IPS-20b (cell line): ENCODE measurements at regions not wholly inside any gene's neighbourhood (a gene's known extent, or its start where the extent isn't known, plus 50 kb on each side); places are given as distances from the start of the nearest gene placed in this dataset.

Source experiments
- H3K27ac ChIP-seq: one replicate; pipeline ENCODE4 v1.5.1; 2013; ENCODE audit warnings: low read length
- H3K27me3 ChIP-seq: 2 replicates; pipeline ENCODE4 v1.6.1; 2013; ENCODE audit warnings: mild to moderate bottlenecking, low read length, inconsistent platforms; ENCODE audit not compliant: insufficient read depth
- H3K36me3 ChIP-seq: 2 replicates; pipeline ENCODE4 v1.6.1; 2013; ENCODE audit warnings: low read depth, mild to moderate bottlenecking, inconsistent platforms, low read length, moderate library complexity; ENCODE audit not compliant: insufficient read depth
- H3K4me1 ChIP-seq: 2 replicates; pipeline ENCODE4 v1.6.1; 2013; ENCODE audit warnings: mild to moderate bottlenecking, control low read depth, inconsistent platforms, low read length, moderate library complexity; ENCODE audit not compliant: insufficient read depth
- H3K4me3 ChIP-seq: 2 replicates; pipeline ENCODE4 v1.5.1; 2013; ENCODE audit warnings: mild to moderate bottlenecking, low read length, inconsistent platforms
- H3K9ac ChIP-seq: 2 replicates; pipeline ENCODE4 v1.6.1; 2013; ENCODE audit warnings: low read depth, mild to moderate bottlenecking, inconsistent platforms, low read length, moderate library complexity
- H3K9me3 ChIP-seq: 2 replicates; pipeline ENCODE4 v1.6.1; 2013; ENCODE audit warnings: mild to moderate bottlenecking, low read depth, low read length, inconsistent platforms; ENCODE audit not compliant: insufficient read depth

GRCh38 chr6:148213366-148213765, 129.3 kb upstream of the SASH1 start:
- no peaks in the 10 kb centered on the region for H3K4me1 ChIP-seq
- H3K27ac ChIP-seq, result no peak overlapping the region
- H3K9ac ChIP-seq, result no peak overlapping the region

GRCh38 chr6:148214667-148215066, 128.0 kb upstream of the SASH1 start:
- Histone ChIP-seq H3K27ac (no peak overlapping the region), H3K36me3 (no peaks in the 10 kb centered on the region), H3K4me3 (no peak overlapping the region), H3K9me3 (no peaks in the 10 kb centered on the region), H3K27me3 (no peaks in the 10 kb centered on the region), H3K4me1 (no peaks in the 10 kb centered on the region), H3K9ac (no peak overlapping the region)

More at GRCh38 chr6:148213366-148213765, 129.3 kb upstream of the SASH1 start:
- H3K27me3 ChIP-seq, result no peaks in the 10 kb centered on the region
- no peaks in the 10 kb centered on the region for H3K36me3 ChIP-seq
- no peaks in the 10 kb centered on the region for H3K9me3 ChIP-seq
- no peak overlapping the region for H3K4me3 ChIP-seq

- H3K27ac ChIP-seq, result no peak overlapping the region
- no peaks in the 10 kb centered on the region for H3K9me3 ChIP-seq
- H3K4me3 ChIP-seq, result no peak overlapping the region
- H3K27me3 ChIP-seq, result no peaks in the 10 kb centered on the region
- no peaks in the 10 kb centered on the region for H3K36me3 ChIP-seq
- H3K4me1 ChIP-seq, result peaks cover 7% of the 10 kb centered on the region
- no peak overlapping the region for H3K9ac ChIP-seq
These were observed 125.6 kb upstream of the SASH1 start for GRCh38 chr6:148217051-148217450.

GRCh38 chr6:148217921-148218320, 124.7 kb upstream of the SASH1 start:
- H3K9me3 ChIP-seq, result no peaks in the 10 kb centered on the region
- H3K27ac ChIP-seq, result no peak overlapping the region
- H3K4me1 ChIP-seq, result peaks cover 7% of the 10 kb centered on the region
- no peak overlapping the region for H3K9ac ChIP-seq
- no peaks in the 10 kb centered on the region for H3K27me3 ChIP-seq
- no peak overlapping the region for H3K4me3 ChIP-seq
- no peaks in the 10 kb centered on the region for H3K36me3 ChIP-seq

- Histone ChIP-seq H3K27ac (no peak overlapping the region), H3K9me3 (no peaks in the 10 kb centered on the region), H3K27me3 (no peaks in the 10 kb centered on the region)
These were observed 123.9 kb upstream of the SASH1 start for GRCh38 chr6:148218542-148219258.

GRCh38 chr6:148221196-148221979, 121.2 kb upstream of the SASH1 start:
- H3K27me3 ChIP-seq, result no peaks in the 10 kb centered on the region
- H3K9me3 ChIP-seq, result no peaks in the 10 kb centered on the region
- no peak overlapping the region for H3K4me3 ChIP-seq
- no peak overlapping the region for H3K27ac ChIP-seq
- H3K36me3 ChIP-seq, result no peaks in the 10 kb centered on the region
- no peak overlapping the region for H3K9ac ChIP-seq
- peaks cover 11% of the 10 kb centered on the region for H3K4me1 ChIP-seq

More at GRCh38 chr6:148218542-148219258, 123.9 kb upstream of the SASH1 start:
- no peaks in the 10 kb centered on the region for H3K36me3 ChIP-seq
- no peak overlapping the region for H3K9ac ChIP-seq
- H3K4me1 ChIP-seq, result peaks cover 7% of the 10 kb centered on the region
- H3K4me3 ChIP-seq, result no peak overlapping the region

GRCh38 chr6:148222376-148222775, 120.3 kb upstream of the SASH1 start:
- no peaks in the 10 kb centered on the region for H3K9me3 ChIP-seq
- no peak overlapping the region for H3K4me3 ChIP-seq
- H3K4me1 ChIP-seq, result peaks cover 14% of the 10 kb centered on the region
- no peak overlapping the region for H3K27ac ChIP-seq
- no peaks in the 10 kb centered on the region for H3K36me3 ChIP-seq
- H3K27me3 ChIP-seq, result no peaks in the 10 kb centered on the region
- no peak overlapping the region for H3K9ac ChIP-seq

- no peaks in the 10 kb centered on the region for H3K9me3 ChIP-seq
- H3K4me3 ChIP-seq, result no peak overlapping the region
- H3K27me3 ChIP-seq, result no peaks in the 10 kb centered on the region
- no peak overlapping the region for H3K9ac ChIP-seq
- H3K36me3 ChIP-seq, result no peaks in the 10 kb centered on the region
- no peak overlapping the region for H3K27ac ChIP-seq
- peaks cover 14% of the 10 kb centered on the region for H3K4me1 ChIP-seq
These were observed 119.8 kb upstream of the SASH1 start for GRCh38 chr6:148222846-148223245.

- H3K9me3 ChIP-seq, result no peaks in the 10 kb centered on the region
- no peak overlapping the region for H3K9ac ChIP-seq
- no peaks in the 10 kb centered on the region for H3K36me3 ChIP-seq
- no peaks in the 10 kb centered on the region for H3K27me3 ChIP-seq
- peaks cover 14% of the 10 kb centered on the region for H3K4me1 ChIP-seq
- no peak overlapping the region for H3K4me3 ChIP-seq
- H3K27ac ChIP-seq, result no peak overlapping the region
These were observed 119.2 kb upstream of the SASH1 start for GRCh38 chr6:148223424-148223842.

- H3K9ac ChIP-seq, result no peak overlapping the region
- H3K27ac ChIP-seq, result no peak overlapping the region
- H3K9me3 ChIP-seq, result no peaks in the 10 kb centered on the region
- H3K4me1 ChIP-seq, result peaks cover 14% of the 10 kb centered on the region
- no peaks in the 10 kb centered on the region for H3K27me3 ChIP-seq
- H3K4me3 ChIP-seq, result no peak overlapping the region
- H3K36me3 ChIP-seq, result no peaks in the 10 kb centered on the region
These were observed 116.8 kb upstream of the SASH1 start for GRCh38 chr6:148225871-148226270.

- H3K4me1 ChIP-seq, result peaks cover 10% of the 10 kb centered on the region
- no peak overlapping the region for H3K9ac ChIP-seq
- H3K9me3 ChIP-seq, result no peaks in the 10 kb centered on the region
- H3K27me3 ChIP-seq, result no peaks in the 10 kb centered on the region
- H3K27ac ChIP-seq, result no peak overlapping the region
- H3K4me3 ChIP-seq, result no peak overlapping the region
- no peaks in the 10 kb centered on the region for H3K36me3 ChIP-seq
These were observed 116.4 kb upstream of the SASH1 start for GRCh38 chr6:148226284-148226683.

- Histone ChIP-seq H3K9ac (no peak overlapping the region), H3K27ac (no peak overlapping the region), H3K4me1 (peaks cover 2% of the 10 kb centered on the region; the same call in 1 of the 2 replicates), H3K36me3 (no peaks in the 10 kb centered on the region), H3K27me3 (no peaks in the 10 kb centered on the region), H3K9me3 (no peaks in the 10 kb centered on the region), H3K4me3 (no peak overlapping the region)
These were observed 111.1 kb upstream of the SASH1 start for GRCh38 chr6:148231572-148231971.
